ENCODE measurements at regions not wholly inside any gene's neighbourhood (a gene's known extent, or its start where the extent isn't known, plus 50 kb on each side); places are given as distances from the start of the nearest gene placed in this dataset.

GRCh38 chr17:72392056-72393010 is 271.5 kb downstream of the SOX9 start:
- H3K36me3 ChIP-seq (replicated peaks; ENCODE audit: insufficient read depth, low read depth), result no peaks in the 10 kb centered on the region
- no peak overlapping the region for H3K4me2 ChIP-seq
- H3K4me3 ChIP-seq, result no peak overlapping the region
- no peaks in the 10 kb centered on the region for H4K20me1 ChIP-seq (ENCODE audit: insufficient read depth, poor library complexity, severe bottlenecking)
- no peak overlapping the region for H3K27ac ChIP-seq
- no peak for DNase-seq (ENCODE audit: low spot score)
- H3K9me2 ChIP-seq (replicated peaks; ENCODE audit: insufficient read depth), result no peaks in the 10 kb centered on the region
- no peak for TF ChIP-seq CTCF (IDR thresholded peaks at IDR 0.05; ENCODE audit: poor library complexity)
- no peaks in the 10 kb centered on the region for H3K27me3 ChIP-seq
- no peaks in the 10 kb centered on the region for H3K79me2 ChIP-seq
- H3K9me3 ChIP-seq (ENCODE audit: low read depth), result no peaks in the 10 kb centered on the region
- H3K4me1 ChIP-seq (ENCODE audit: insufficient read depth), result peaks cover 4% of the 10 kb centered on the region
- no peak overlapping the region for H2AFZ ChIP-seq
- WGBS (ENCODE audit: low lambda C conversion rate, missing lambda C conversion rate), result 88% methylated on average over 18 of the region's 18 CpGs

GRCh38 chr17:72393553-72393952 is 272.7 kb downstream of the SOX9 start:
- Histone ChIP-seq H4K20me1 (ENCODE audit: insufficient read depth, poor library complexity, severe bottlenecking) (no peaks in the 10 kb centered on the region), H3K4me1 (ENCODE audit: insufficient read depth) (peaks cover 4% of the 10 kb centered on the region), H3K4me2 (no peak overlapping the region), H2AFZ (no peak overlapping the region), H3K27ac (peak overlapping the region; percentile 30), H3K9me3 (ENCODE audit: low read depth) (no peaks in the 10 kb centered on the region), H3K9me2 (replicated peaks; ENCODE audit: insufficient read depth) (no peaks in the 10 kb centered on the region), H3K4me3 (no peak overlapping the region), H3K27me3 (no peaks in the 10 kb centered on the region), H3K79me2 (no peaks in the 10 kb centered on the region), H3K36me3 (replicated peaks; ENCODE audit: insufficient read depth, low read depth) (no peaks in the 10 kb centered on the region)
- 91% methylated on average over 2 of the region's 2 CpGs for WGBS (ENCODE audit: low lambda C conversion rate, missing lambda C conversion rate)
- TF ChIP-seq EZH2 (IDR thresholded peaks at IDR 0.05; ENCODE audit: borderline replicate concordance), result no peak
- no peak for TF ChIP-seq EZH2phosphoT487 (IDR thresholded peaks at IDR 0.05; ENCODE audit: low read depth, severe bottlenecking, unreplicated experiment)
- TF ChIP-seq CTCF (IDR thresholded peaks at IDR 0.05; ENCODE audit: poor library complexity), result no peak
- DNase-seq (ENCODE audit: low spot score), result no peak

- WGBS (ENCODE audit: low lambda C conversion rate, missing lambda C conversion rate), result 71% methylated on average over 6 of the region's 6 CpGs
Observed at GRCh38 chr17:72394531-72394930, 273.7 kb downstream of the SOX9 start.

More at GRCh38 chr17:72394531-72394930, 273.7 kb downstream of the SOX9 start:
- H3K4me1 ChIP-seq (ENCODE audit: insufficient read depth), result peaks cover 4% of the 10 kb centered on the region
- H4K20me1 ChIP-seq (ENCODE audit: insufficient read depth, poor library complexity, severe bottlenecking), result no peaks in the 10 kb centered on the region
- no peaks in the 10 kb centered on the region for H3K9me3 ChIP-seq (ENCODE audit: low read depth)
- H3K9me2 ChIP-seq (replicated peaks; ENCODE audit: insufficient read depth), result no peaks in the 10 kb centered on the region
- TF ChIP-seq EZH2phosphoT487 (IDR thresholded peaks at IDR 0.05; ENCODE audit: low read depth, severe bottlenecking, unreplicated experiment) (no peak), CTCF (IDR thresholded peaks at IDR 0.05; ENCODE audit: poor library complexity) (no peak), EZH2 (IDR thresholded peaks at IDR 0.05; ENCODE audit: borderline replicate concordance) (no peak)
- no peak overlapping the region for H2AFZ ChIP-seq
- peak overlapping the region; percentile 30 for H3K27ac ChIP-seq
- H3K27me3 ChIP-seq, result no peaks in the 10 kb centered on the region
- no peak for DNase-seq (ENCODE audit: low spot score)
- no peak overlapping the region for H3K4me2 ChIP-seq
- H3K36me3 ChIP-seq (replicated peaks; ENCODE audit: insufficient read depth, low read depth), result no peaks in the 10 kb centered on the region
- no peak overlapping the region for H3K4me3 ChIP-seq
- H3K79me2 ChIP-seq, result no peaks in the 10 kb centered on the region
